ENCODE measurements at regions not wholly inside any gene's neighbourhood (a gene's known extent, or its start where the extent isn't known, plus 50 kb on each side); places are given as distances from the start of the nearest gene placed in this dataset.
"Not testable (repeated sequence)": the region's sequence is repeated elsewhere in the genome, so short reads cannot be mapped to it uniquely, and the experiment has no call there.

DNA sequence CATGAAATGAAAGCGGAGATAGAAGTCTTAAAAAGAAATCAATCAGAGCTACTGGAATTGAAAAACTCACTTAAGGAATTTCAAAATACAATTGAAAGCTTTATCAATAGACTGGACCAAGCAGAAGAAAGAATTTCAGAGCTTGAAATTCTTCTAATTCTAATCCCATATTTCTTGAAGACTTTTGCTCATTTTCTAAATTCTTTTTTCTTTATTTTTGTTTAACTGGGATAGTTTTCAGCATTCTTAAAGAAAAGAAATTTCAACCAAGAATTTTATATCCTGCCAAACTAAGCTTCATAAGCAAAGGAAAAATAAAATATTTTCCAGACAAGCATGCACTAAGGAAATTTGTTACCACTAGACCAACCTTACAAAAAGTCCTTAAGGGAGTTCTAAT lies 80.2 kb upstream of the BMAL1 start:
- TF ChIP-seq ZNF830 (tag by site-specific recombination; IDR thresholded peaks at IDR 0.05; ENCODE audit: low read depth); ZNF549 (tag by site-specific recombination; IDR thresholded peaks at IDR 0.05): not testable (repeated sequence)
- TF ChIP-seq, protein P1, sequence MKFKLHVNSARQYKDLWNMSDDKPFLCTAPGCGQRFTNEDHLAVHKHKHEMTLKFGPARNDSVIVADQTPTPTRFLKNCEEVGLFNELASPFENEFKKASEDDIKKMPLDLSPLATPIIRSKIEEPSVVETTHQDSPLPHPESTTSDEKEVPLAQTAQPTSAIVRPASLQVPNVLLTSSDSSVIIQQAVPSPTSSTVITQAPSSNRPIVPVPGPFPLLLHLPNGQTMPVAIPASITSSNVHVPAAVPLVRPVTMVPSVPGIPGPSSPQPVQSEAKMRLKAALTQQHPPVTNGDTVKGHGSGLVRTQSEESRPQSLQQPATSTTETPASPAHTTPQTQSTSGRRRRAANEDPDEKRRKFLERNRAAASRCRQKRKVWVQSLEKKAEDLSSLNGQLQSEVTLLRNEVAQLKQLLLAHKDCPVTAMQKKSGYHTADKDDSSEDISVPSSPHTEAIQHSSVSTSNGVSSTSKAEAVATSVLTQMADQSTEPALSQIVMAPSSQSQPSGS (tag by site-specific recombination; IDR thresholded peaks at IDR 0.05; ENCODE audit: low read depth), result not testable (repeated sequence)
- TF ChIP-seq, protein P2, sequence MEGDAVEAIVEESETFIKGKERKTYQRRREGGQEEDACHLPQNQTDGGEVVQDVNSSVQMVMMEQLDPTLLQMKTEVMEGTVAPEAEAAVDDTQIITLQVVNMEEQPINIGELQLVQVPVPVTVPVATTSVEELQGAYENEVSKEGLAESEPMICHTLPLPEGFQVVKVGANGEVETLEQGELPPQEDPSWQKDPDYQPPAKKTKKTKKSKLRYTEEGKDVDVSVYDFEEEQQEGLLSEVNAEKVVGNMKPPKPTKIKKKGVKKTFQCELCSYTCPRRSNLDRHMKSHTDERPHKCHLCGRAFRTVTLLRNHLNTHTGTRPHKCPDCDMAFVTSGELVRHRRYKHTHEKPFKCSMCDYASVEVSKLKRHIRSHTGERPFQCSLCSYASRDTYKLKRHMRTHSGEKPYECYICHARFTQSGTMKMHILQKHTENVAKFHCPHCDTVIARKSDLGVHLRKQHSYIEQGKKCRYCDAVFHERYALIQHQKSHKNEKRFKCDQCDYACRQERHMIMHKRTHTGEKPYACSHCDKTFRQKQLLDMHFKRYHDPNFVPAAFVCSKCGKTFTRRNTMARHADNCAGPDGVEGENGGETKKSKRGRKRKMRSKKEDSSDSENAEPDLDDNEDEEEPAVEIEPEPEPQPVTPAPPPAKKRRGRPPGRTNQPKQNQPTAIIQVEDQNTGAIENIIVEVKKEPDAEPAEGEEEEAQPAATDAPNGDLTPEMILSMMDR (tag by site-specific recombination; IDR thresholded peaks at IDR 0.05), result not testable (repeated sequence)

Measured in HEK293 (cell line).